A549 (cell line): ENCODE measurements at regions not wholly inside any gene's neighbourhood (a gene's known extent, or its start where the extent isn't known, plus 50 kb on each side); places are given as distances from the start of the nearest gene placed in this dataset.

ENCODE experiments used
- CEBPB ChIP-seq, 2 experiments: fragments of >200 bp in 1 of 2; sonication (Bioruptor Twin) in 1 of 2; formaldehyde crosslinking in 1 of 2; IDR thresholded peaks; 2 replicates each; pipeline ENCODE4 v1.6.1; 2012 to 2016
- FOSL2 ChIP-seq, 2 experiments: fragments of 450-650 bp in 1 of 2; fragments of >200 bp in 1 of 2; sonication (Bioruptor Twin) in 1 of 2; formaldehyde crosslinking; IDR thresholded peaks; 2 replicates each; pipeline versions ENCODE4 v1.5.0 to v1.6.1; 2016 to 2020; ENCODE audit warnings: mild to moderate bottlenecking in 1 of 2, moderate library complexity in 1 of 2
- KDM1A ChIP-seq: fragments of 200-600 bp; sonication (generic); IDR thresholded peaks from 2 replicates; pipeline ENCODE4 v1.6.1; 2016; ENCODE audit warnings: low read depth, mild to moderate bottlenecking
- NFE2L2 ChIP-seq: fragments of 150-350 bp; conservative IDR thresholded peaks from 2 replicates; pipeline ENCODE4 v1.6.1; 2014; ENCODE audit warnings: low read length
- NPAS2 ChIP-seq: fragments of 250-450 bp; sonication (Bioruptor Pico); IDR thresholded peaks from 2 replicates; pipeline ENCODE4 v1.8.0; 2022; ENCODE audit warnings: mild to moderate bottlenecking, moderate library complexity, borderline replicate concordance
- PHF8 ChIP-seq: fragments of 200-600 bp; sonication (generic); IDR thresholded peaks from 2 replicates; pipeline ENCODE4 v1.6.1; 2016; ENCODE audit warnings: low read depth, mild to moderate bottlenecking, antibody characterized with exemption, moderate library complexity, borderline replicate concordance
- POLR2A ChIP-seq: IDR thresholded peaks from 2 replicates; pipeline ENCODE4 v1.6.1; 2012; ENCODE audit warnings: mild to moderate bottlenecking, low read length
- POLR2AphosphoS2 ChIP-seq: conservative IDR thresholded peaks from 2 replicates; pipeline ENCODE4 v1.6.1; 2012; ENCODE audit warnings: low read length, improper control_type of control experiment, inconsistent platforms
- RAD21 ChIP-seq, 2 experiments: fragments of >200 bp in 1 of 2; sonication (Bioruptor Twin) in 1 of 2; formaldehyde crosslinking in 1 of 2; IDR thresholded peaks in 1 of 2; conservative IDR thresholded peaks in 1 of 2; 2 replicates in 1 of 2; 3 replicates in 1 of 2; pipeline ENCODE4 v1.6.1; 2012 to 2018; ENCODE audit warnings: inconsistent platforms in 1 of 2
- TF ChIP-seq, protein P1 (sequence below): fragments of >200 bp; sonication (Bioruptor Twin); formaldehyde crosslinking; IDR thresholded peaks from 3 replicates; pipeline ENCODE4 v1.5.1; 2016
- TF ChIP-seq, protein P2 (sequence below): fragments of 200-600 bp; sonication (generic); IDR thresholded peaks from 2 replicates; pipeline ENCODE4 v1.6.1; 2016; ENCODE audit warnings: antibody characterized with exemption, mild to moderate bottlenecking, moderate library complexity
- TF ChIP-seq, protein P3 (sequence below): IDR thresholded peaks from 2 replicates; pipeline ENCODE4 v1.6.1; 2012
- TF ChIP-seq, protein P4 (sequence below): fragments of >200 bp; sonication (Bioruptor Twin); formaldehyde crosslinking; IDR thresholded peaks from 3 replicates; pipeline ENCODE4 v1.6.1; 2016

DNA sequence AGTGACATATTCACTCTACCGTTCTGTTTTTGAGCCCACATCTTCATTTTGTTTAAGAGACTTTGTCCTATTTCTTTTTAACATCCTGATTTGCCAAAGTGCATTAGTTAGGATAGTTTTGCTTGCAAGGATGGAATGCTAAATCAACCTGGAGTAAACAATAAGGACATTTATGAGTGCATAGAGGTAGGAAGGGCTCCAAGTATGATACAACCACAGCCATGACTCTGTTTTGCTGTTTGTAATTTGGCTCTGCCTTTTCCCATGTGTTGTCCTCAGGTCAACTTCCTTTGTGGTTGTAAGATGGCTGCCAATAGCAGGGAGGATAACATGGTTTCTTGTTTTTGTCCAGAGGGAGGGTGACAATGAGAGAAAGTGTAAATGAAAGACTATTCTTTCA, 66.4 kb upstream of the GOLIM4 start:
- TF ChIP-seq POLR2A (no peak), NPAS2 (CRISPR knock-in tag) (no peak), PHF8 (no peak), FOSL2 (IDR thresholded peaks at IDR 0.05) (no peak), FOSL2 (CRISPR knock-in tag; IDR thresholded peaks at IDR 0.05) (no peak), CEBPB (IDR thresholded peaks at IDR 0.05) (no peak), KDM1A (no peak), RAD21 (conservative IDR thresholded peaks at IDR 0.05 in 1 of 2, IDR thresholded peaks at IDR 0.05 in 1 of 2) (no peak), POLR2AphosphoS2 (no peak), NFE2L2 (no peak)
- TF ChIP-seq, protein P1, sequence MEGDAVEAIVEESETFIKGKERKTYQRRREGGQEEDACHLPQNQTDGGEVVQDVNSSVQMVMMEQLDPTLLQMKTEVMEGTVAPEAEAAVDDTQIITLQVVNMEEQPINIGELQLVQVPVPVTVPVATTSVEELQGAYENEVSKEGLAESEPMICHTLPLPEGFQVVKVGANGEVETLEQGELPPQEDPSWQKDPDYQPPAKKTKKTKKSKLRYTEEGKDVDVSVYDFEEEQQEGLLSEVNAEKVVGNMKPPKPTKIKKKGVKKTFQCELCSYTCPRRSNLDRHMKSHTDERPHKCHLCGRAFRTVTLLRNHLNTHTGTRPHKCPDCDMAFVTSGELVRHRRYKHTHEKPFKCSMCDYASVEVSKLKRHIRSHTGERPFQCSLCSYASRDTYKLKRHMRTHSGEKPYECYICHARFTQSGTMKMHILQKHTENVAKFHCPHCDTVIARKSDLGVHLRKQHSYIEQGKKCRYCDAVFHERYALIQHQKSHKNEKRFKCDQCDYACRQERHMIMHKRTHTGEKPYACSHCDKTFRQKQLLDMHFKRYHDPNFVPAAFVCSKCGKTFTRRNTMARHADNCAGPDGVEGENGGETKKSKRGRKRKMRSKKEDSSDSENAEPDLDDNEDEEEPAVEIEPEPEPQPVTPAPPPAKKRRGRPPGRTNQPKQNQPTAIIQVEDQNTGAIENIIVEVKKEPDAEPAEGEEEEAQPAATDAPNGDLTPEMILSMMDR: no peak
- TF ChIP-seq, protein P2, sequence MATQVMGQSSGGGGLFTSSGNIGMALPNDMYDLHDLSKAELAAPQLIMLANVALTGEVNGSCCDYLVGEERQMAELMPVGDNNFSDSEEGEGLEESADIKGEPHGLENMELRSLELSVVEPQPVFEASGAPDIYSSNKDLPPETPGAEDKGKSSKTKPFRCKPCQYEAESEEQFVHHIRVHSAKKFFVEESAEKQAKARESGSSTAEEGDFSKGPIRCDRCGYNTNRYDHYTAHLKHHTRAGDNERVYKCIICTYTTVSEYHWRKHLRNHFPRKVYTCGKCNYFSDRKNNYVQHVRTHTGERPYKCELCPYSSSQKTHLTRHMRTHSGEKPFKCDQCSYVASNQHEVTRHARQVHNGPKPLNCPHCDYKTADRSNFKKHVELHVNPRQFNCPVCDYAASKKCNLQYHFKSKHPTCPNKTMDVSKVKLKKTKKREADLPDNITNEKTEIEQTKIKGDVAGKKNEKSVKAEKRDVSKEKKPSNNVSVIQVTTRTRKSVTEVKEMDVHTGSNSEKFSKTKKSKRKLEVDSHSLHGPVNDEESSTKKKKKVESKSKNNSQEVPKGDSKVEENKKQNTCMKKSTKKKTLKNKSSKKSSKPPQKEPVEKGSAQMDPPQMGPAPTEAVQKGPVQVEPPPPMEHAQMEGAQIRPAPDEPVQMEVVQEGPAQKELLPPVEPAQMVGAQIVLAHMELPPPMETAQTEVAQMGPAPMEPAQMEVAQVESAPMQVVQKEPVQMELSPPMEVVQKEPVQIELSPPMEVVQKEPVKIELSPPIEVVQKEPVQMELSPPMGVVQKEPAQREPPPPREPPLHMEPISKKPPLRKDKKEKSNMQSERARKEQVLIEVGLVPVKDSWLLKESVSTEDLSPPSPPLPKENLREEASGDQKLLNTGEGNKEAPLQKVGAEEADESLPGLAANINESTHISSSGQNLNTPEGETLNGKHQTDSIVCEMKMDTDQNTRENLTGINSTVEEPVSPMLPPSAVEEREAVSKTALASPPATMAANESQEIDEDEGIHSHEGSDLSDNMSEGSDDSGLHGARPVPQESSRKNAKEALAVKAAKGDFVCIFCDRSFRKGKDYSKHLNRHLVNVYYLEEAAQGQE: no peak
- TF ChIP-seq, protein P3, sequence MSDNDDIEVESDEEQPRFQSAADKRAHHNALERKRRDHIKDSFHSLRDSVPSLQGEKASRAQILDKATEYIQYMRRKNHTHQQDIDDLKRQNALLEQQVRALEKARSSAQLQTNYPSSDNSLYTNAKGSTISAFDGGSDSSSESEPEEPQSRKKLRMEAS: no peak
- TF ChIP-seq, protein P4, sequence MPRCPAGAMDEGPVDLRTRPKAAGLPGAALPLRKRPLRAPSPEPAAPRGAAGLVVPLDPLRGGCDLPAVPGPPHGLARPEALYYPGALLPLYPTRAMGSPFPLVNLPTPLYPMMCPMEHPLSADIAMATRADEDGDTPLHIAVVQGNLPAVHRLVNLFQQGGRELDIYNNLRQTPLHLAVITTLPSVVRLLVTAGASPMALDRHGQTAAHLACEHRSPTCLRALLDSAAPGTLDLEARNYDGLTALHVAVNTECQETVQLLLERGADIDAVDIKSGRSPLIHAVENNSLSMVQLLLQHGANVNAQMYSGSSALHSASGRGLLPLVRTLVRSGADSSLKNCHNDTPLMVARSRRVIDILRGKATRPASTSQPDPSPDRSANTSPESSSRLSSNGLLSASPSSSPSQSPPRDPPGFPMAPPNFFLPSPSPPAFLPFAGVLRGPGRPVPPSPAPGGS: no peak
